Stimulated activated CD4-positive, alpha-beta T cell treated with anti-CD3 and anti-CD28 coated beads, Interleukin-15, amount 100 ng/mL, for 24 hours (primary cell): ENCODE measurements at regions not wholly inside any gene's neighbourhood (a gene's known extent, or its start where the extent isn't known, plus 50 kb on each side); places are given as distances from the start of the nearest gene placed in this dataset.
"Not testable (repeated sequence)": the region's sequence is repeated elsewhere in the genome, so short reads cannot be mapped to it uniquely, and the experiment has no call there.

Experiments used
- DNase-seq: peaks from one replicate; pipeline ENCODE4 v3.0.0-alpha.2; 2020

- DNase-seq, result no peak
Measured at GRCh38 chr2:107735201-107735600, 91.5 kb upstream of the RGPD4 start.

- DNase-seq, result no peak
Measured at GRCh38 chr2:107737756-107738155, 88.9 kb upstream of the RGPD4 start.

- no peak for DNase-seq
Measured at GRCh38 chr2:107738266-107738665, 88.4 kb upstream of the RGPD4 start.

GRCh38 chr2:107740300-107740699 is 86.4 kb upstream of the RGPD4 start:
- DNase-seq, result no peak

GRCh38 chr2:107742460-107743027 is 84.1 kb upstream of the RGPD4 start:
- DNase-seq, result no peak

- DNase-seq, result no peak
Measured at GRCh38 chr2:107743274-107743673, 83.4 kb upstream of the RGPD4 start.

- DNase-seq, result no peak
Measured at GRCh38 chr2:107745100-107745499, 81.6 kb upstream of the RGPD4 start.

- not testable (repeated sequence) for DNase-seq
Measured at GRCh38 chr2:107746552-107747198, 80.0 kb upstream of the RGPD4 start.

GRCh38 chr2:107747199-107747963 is 79.3 kb upstream of the RGPD4 start:
- DNase-seq, result not testable (repeated sequence)

- no peak for DNase-seq
Measured at GRCh38 chr2:107747964-107748583, 78.6 kb upstream of the RGPD4 start.

- DNase-seq, result no peak
Measured at GRCh38 chr2:107751936-107752335, 74.8 kb upstream of the RGPD4 start.

GRCh38 chr2:107753806-107754205 is 72.9 kb upstream of the RGPD4 start:
- DNase-seq, result not testable (repeated sequence)

- no peak for DNase-seq
Measured at GRCh38 chr2:107757223-107757622, 69.5 kb upstream of the RGPD4 start.

GRCh38 chr2:107760620-107761364 is 65.9 kb upstream of the RGPD4 start:
- no peak for DNase-seq

- DNase-seq, result no peak
Measured at GRCh38 chr2:107772353-107772752, 54.3 kb upstream of the RGPD4 start.

GRCh38 chr2:107775211-107775610 is 51.5 kb upstream of the RGPD4 start:
- no peak for DNase-seq

GRCh38 chr2:107775791-107776190 is 50.9 kb upstream of the RGPD4 start:
- DNase-seq, result no peak

GRCh38 chr2:107776362-107776761 is 50.3 kb upstream of the RGPD4 start:
- no peak for DNase-seq
